Mesothelial cell of epicardium (in vitro differentiated cells): ENCODE measurements at regions not wholly inside any gene's neighbourhood (a gene's known extent, or its start where the extent isn't known, plus 50 kb on each side); places are given as distances from the start of the nearest gene placed in this dataset.

ENCODE experiments used
- DNase-seq, 2 experiments: peaks; one replicate each; pipeline ENCODE4 v3.0.0; 2021; ENCODE audit warnings: low spot score in 2 of 2; ENCODE audit not compliant: unreplicated experiment in 2 of 2
- H3K27ac Mint-ChIP-seq: 2 replicates; pipeline ENCODE4 v1.8.0; 2021; ENCODE audit warnings: mixed read lengths
- H3K27me3 Mint-ChIP-seq: 2 replicates; pipeline ENCODE4 v1.8.0; 2021; ENCODE audit warnings: low read depth, mixed read lengths
- H3K36me3 Mint-ChIP-seq: 2 replicates; pipeline ENCODE4 v1.8.0; 2021; ENCODE audit warnings: mixed read lengths
- H3K4me1 Mint-ChIP-seq: 2 replicates; pipeline ENCODE4 v1.8.0; 2021; ENCODE audit warnings: mixed read lengths
- H3K4me3 Mint-ChIP-seq: 2 replicates; pipeline ENCODE4 v1.8.0; 2021; ENCODE audit warnings: mild to moderate bottlenecking, moderate library complexity, mixed read lengths
- H3K9me3 Mint-ChIP-seq: 2 replicates; pipeline ENCODE4 v1.8.0; 2021; ENCODE audit warnings: mixed read lengths
- CTCF ChIP-seq: fragments of 200-600 bp; sonication (generic); IDR thresholded peaks from one replicate; pipeline ENCODE4 v1.5.0; 2021; ENCODE audit warnings: antibody characterized with exemption; ENCODE audit not compliant: unreplicated experiment

GRCh38 chr5:25568294-25568693 lies 923.5 kb upstream of the CDH10 start:
- H3K36me3 Mint-ChIP-seq, result peaks cover 5% of the 10 kb centered on the region
- no peak overlapping the region for H3K4me3 Mint-ChIP-seq
- peaks cover 4% of the 10 kb centered on the region for H3K4me1 Mint-ChIP-seq

GRCh38 chr5:25567881-25568280 lies 923.1 kb upstream of the CDH10 start:
- peaks cover 4% of the 10 kb centered on the region for H3K4me1 Mint-ChIP-seq
- no peaks in the 10 kb centered on the region for H3K27me3 Mint-ChIP-seq
- peaks cover 20% of the 10 kb centered on the region for H3K9me3 Mint-ChIP-seq
- H3K4me3 Mint-ChIP-seq, result no peak overlapping the region
- DNase-seq, result no peak
- no peak for TF ChIP-seq CTCF
- H3K27ac Mint-ChIP-seq, result no peak overlapping the region
- H3K36me3 Mint-ChIP-seq, result peaks cover 5% of the 10 kb centered on the region

More at GRCh38 chr5:25568294-25568693, 923.5 kb upstream of the CDH10 start:
- DNase-seq, result no peak
- TF ChIP-seq CTCF, result no peak
- Mint-ChIP-seq H3K9me3 (peaks cover 16% of the 10 kb centered on the region), H3K27ac (no peak overlapping the region), H3K27me3 (no peaks in the 10 kb centered on the region)

- Mint-ChIP-seq H3K36me3 (peaks cover 5% of the 10 kb centered on the region), H3K4me1 (no peaks in the 10 kb centered on the region), H3K4me3 (no peak overlapping the region), H3K9me3 (peaks cover 23% of the 10 kb centered on the region), H3K27me3 (no peaks in the 10 kb centered on the region), H3K27ac (no peak overlapping the region)
- no peak for DNase-seq
- TF ChIP-seq CTCF, result no peak
Observed at GRCh38 chr5:25562656-25563055, 917.9 kb upstream of the CDH10 start.

GRCh38 chr5:25554077-25554476 lies 909.3 kb upstream of the CDH10 start:
- H3K27me3 Mint-ChIP-seq, result no peaks in the 10 kb centered on the region

GRCh38 chr5:25552871-25553481 lies 908.2 kb upstream of the CDH10 start:
- peaks cover 9% of the 10 kb centered on the region for H3K4me1 Mint-ChIP-seq

More at GRCh38 chr5:25554077-25554476, 909.3 kb upstream of the CDH10 start:
- no peak for TF ChIP-seq CTCF
- Mint-ChIP-seq H3K4me3 (no peak overlapping the region), H3K27ac (no peak overlapping the region), H3K4me1 (peaks cover 9% of the 10 kb centered on the region), H3K9me3 (no peaks in the 10 kb centered on the region), H3K36me3 (no peaks in the 10 kb centered on the region)
- no peak for DNase-seq

More at GRCh38 chr5:25552871-25553481, 908.2 kb upstream of the CDH10 start:
- Mint-ChIP-seq H3K27ac (no peak overlapping the region), H3K36me3 (no peaks in the 10 kb centered on the region), H3K9me3 (no peaks in the 10 kb centered on the region), H3K27me3 (no peaks in the 10 kb centered on the region), H3K4me3 (no peak overlapping the region)
- no peak for TF ChIP-seq CTCF
- no peak for DNase-seq
